Calu3 (cell line): ENCODE measurements at regions not wholly inside any gene's neighbourhood (a gene's known extent, or its start where the extent isn't known, plus 50 kb on each side); places are given as distances from the start of the nearest gene placed in this dataset.

ENCODE experiments used
- BruUV-seq: library from RNA; stranded (reverse); fragments of 400-500 nt; replicated peaks from 2 replicates; lab custom pipeline; 2021; lab: Mats Ljungman, UMichigan
- CTCF ChIA-PET: fragments of 300-600 bp; sonication (Branson Sonifier 250); formaldehyde crosslinking; loops from one replicate; lab custom pipeline; 2022; ENCODE audit warnings: antibody characterized with exemption; lab: Charles Lee
- DNase-seq: peaks from one replicate; pipeline ENCODE4 v3.0.0; 2022
- H3K27ac Mint-ChIP-seq: one replicate; pipeline ENCODE4 v1.8.0; 2022; ENCODE audit warnings: mixed read lengths; ENCODE audit not compliant: unreplicated experiment
- H3K27me3 Mint-ChIP-seq: one replicate; pipeline ENCODE4 v1.8.0; 2022; ENCODE audit warnings: mixed read lengths; ENCODE audit not compliant: unreplicated experiment
- H3K36me3 Mint-ChIP-seq: one replicate; pipeline ENCODE4 v1.8.0; 2022; ENCODE audit warnings: mild to moderate bottlenecking, moderate library complexity, mixed read lengths; ENCODE audit not compliant: insufficient read depth, unreplicated experiment
- H3K4me1 Mint-ChIP-seq: one replicate; pipeline ENCODE4 v1.8.0; 2022; ENCODE audit warnings: mild to moderate bottlenecking, low read depth, mixed read lengths; ENCODE audit not compliant: unreplicated experiment
- H3K4me3 Mint-ChIP-seq: one replicate; pipeline ENCODE4 v1.8.0; 2022; ENCODE audit warnings: mild to moderate bottlenecking, low read depth, moderate library complexity, mixed read lengths; ENCODE audit not compliant: unreplicated experiment
- H3K9me3 Mint-ChIP-seq: one replicate; pipeline ENCODE4 v1.8.0; 2022; ENCODE audit warnings: low read depth, mixed read lengths; ENCODE audit not compliant: unreplicated experiment
- CTCF ChIP-seq: fragments of 200-600 bp; IDR thresholded peaks from one replicate; pipeline ENCODE4 v1.8.0; 2022; ENCODE audit warnings: antibody characterized with exemption; ENCODE audit not compliant: unreplicated experiment
- intact Hi-C: fragments of 100-400 bp; cut with micrococcal nuclease; formaldehyde crosslinking; loops from one replicate; pipeline ENCODE4 v1.10.0; 2022; ENCODE audit not compliant: unreplicated experiment

DNA sequence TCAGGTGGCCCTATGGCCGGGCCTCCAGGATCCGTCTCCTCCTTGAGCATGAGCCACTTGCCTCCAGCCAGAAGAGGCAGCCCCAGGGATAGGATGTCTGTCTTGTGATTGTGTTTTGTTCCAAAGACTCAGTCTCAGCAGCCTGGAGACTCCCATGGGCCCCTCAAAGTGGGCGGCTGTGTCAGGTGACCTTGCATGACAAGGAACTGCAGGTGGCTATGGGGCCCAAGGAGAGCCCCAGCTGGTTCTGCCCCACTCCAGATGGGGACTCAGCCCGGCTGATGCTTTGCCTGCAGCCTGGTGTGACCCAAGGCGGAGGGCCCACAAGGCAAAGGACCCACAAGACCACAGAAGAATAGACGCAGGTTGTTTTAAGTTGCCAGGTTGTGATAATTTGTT lies 284.3 kb upstream of the IRX4 start:
- no peaks in the 10 kb centered on the region for H3K36me3 Mint-ChIP-seq
- no peak overlapping the region for H3K4me3 Mint-ChIP-seq
- intact Hi-C loops, result no loop called here
- no peaks in the 10 kb centered on the region for H3K4me1 Mint-ChIP-seq
- CTCF ChIA-PET, result no interaction called here
- peaks cover 33% of the 10 kb centered on the region for H3K27me3 Mint-ChIP-seq
- no peak overlapping the region for H3K27ac Mint-ChIP-seq
- no TSS peak for BruUV-seq
- peaks cover 4% of the 10 kb centered on the region for H3K9me3 Mint-ChIP-seq
- TF ChIP-seq CTCF, result no peak
- no peak for DNase-seq

DNA sequence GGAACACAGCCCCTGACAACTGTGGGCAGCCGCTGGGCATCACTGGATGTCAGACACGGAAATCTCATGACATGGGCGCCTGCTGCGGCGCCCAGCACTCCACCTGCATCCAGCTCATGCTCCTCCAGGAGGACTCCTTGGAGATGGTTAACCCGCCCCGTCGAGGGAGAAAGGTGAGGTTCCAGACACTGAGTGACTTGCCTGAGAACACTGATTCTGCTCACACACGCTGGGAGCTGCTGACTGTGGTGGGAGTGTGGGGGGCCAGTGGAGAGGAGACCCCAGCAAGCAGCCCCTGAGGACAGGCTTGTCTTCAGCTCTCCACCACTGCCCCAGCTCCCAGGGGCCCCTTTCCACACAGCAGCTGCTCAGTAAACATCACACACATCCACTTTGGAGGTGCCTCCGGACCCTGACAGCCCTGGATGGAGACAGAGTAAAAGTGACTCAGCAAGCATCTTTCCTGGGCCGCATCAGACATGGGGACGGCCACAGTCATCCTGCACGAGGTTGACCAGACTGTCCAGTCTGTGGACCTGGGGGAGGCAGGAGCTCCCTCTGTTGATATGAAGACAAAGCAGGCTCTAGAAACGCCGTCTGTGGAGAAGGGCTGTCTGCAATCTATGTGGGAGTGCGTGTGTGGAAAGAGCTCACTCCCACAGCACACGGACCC lies 283.7 kb upstream of the IRX4 start:
- no peaks in the 10 kb centered on the region for H3K4me1 Mint-ChIP-seq

GRCh38 chr5:2165615-2166305 lies 283.0 kb upstream of the IRX4 start:
- Mint-ChIP-seq H3K4me3 (no peak overlapping the region), H3K27me3 (peaks cover 20% of the 10 kb centered on the region), H3K9me3 (peaks cover 7% of the 10 kb centered on the region), H3K4me1 (no peaks in the 10 kb centered on the region), H3K36me3 (no peaks in the 10 kb centered on the region), H3K27ac (no peak overlapping the region)
- intact Hi-C loops, result no loop called here
- CTCF ChIA-PET, result no interaction called here
- BruUV-seq, result no TSS peak
- no peak for TF ChIP-seq CTCF
- DNase-seq, result no peak

More for the DNA sequence above, 283.7 kb upstream of the IRX4 start:
- Mint-ChIP-seq H3K27me3 (peaks cover 27% of the 10 kb centered on the region), H3K9me3 (peaks cover 5% of the 10 kb centered on the region), H3K36me3 (no peaks in the 10 kb centered on the region), H3K4me3 (no peak overlapping the region), H3K27ac (no peak overlapping the region)
- TF ChIP-seq CTCF, result no peak
- no TSS peak for BruUV-seq
- intact Hi-C loops, result no loop called here
- no peak for DNase-seq
- CTCF ChIA-PET, result no interaction called here

DNA sequence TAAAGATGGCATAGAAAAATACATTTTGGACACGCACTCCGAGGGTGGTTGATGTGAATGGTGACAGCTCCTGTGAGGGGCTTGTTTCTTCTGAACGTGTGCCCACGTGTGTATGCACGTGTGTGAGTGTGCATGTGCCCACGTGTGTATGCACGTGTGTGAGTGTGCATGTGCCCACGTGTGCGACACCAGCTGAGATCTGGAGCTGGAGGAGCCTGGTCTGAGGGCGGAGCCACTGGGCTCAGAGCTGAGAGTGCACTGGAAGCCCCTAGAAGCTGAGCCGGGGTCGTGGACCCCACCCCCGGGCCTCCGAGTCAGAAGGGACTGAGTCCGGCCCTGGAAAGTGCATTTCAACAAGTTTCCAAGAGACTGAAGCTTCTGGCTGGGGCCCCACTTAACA lies 282.5 kb upstream of the IRX4 start:
- no peaks in the 10 kb centered on the region for H3K4me1 Mint-ChIP-seq
- peaks cover 15% of the 10 kb centered on the region for H3K27me3 Mint-ChIP-seq
- no peak for TF ChIP-seq CTCF
- H3K9me3 Mint-ChIP-seq, result peaks cover 7% of the 10 kb centered on the region
- CTCF ChIA-PET, result no interaction called here
- intact Hi-C loops, result no loop called here
- no peak for DNase-seq
- no TSS peak for BruUV-seq
- no peak overlapping the region for H3K27ac Mint-ChIP-seq
- H3K36me3 Mint-ChIP-seq, result no peaks in the 10 kb centered on the region
- H3K4me3 Mint-ChIP-seq, result no peak overlapping the region
